GM18858 (cell line): ENCODE measurements at regions not wholly inside any gene's neighbourhood (a gene's known extent, or its start where the extent isn't known, plus 50 kb on each side); places are given as distances from the start of the nearest gene placed in this dataset.

Experiments used
- ATAC-seq: cut with Tn5 transposase; IDR thresholded peaks from one replicate; pipeline ENCODE4 v1.9.1; 2021; ENCODE audit not compliant: unreplicated experiment

DNA sequence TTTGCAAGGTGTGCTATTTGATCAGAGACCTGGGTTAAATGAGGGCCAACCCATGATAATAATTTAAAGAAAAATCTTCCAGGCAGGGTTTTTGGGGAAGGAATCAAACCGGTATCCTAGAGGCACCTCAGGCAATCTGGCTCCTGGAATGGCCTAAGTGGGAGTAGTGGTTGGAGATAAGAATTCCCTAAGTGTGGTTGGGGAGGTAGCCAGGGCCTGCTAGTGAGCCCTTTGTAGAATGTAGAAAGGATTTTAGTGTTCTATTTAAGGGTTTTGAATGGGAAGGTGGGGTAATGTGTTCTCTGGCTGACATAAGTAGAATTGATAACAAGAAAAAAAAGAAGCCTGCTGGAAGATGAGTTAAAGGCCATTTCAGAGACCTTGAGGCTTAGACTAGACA lies 422.2 kb downstream of the XIRP2 start:
- no peak for ATAC-seq
